K562 (cell line): ENCODE measurements at regions not wholly inside any gene's neighbourhood (a gene's known extent, or its start where the extent isn't known, plus 50 kb on each side); places are given as distances from the start of the nearest gene placed in this dataset.

Experiments used
- BCLAF1 ChIP-seq, 2 experiments: fragments of 450-650 bp in 1 of 2; IDR thresholded peaks; 2 replicates each; pipeline ENCODE4 v1.6.1; 2011 to 2017; ENCODE audit warnings: low read depth in 2 of 2, antibody characterized with exemption in 1 of 2, borderline replicate concordance in 1 of 2, low read length in 1 of 2, mild to moderate bottlenecking in 1 of 2, mixed read lengths in 1 of 2; ENCODE audit not compliant: control insufficient read depth in 1 of 2
- CGGBP1 ChIP-seq: fragments of 250-450 bp; sonication (Bioruptor Pico); IDR thresholded peaks from 2 replicates; pipeline ENCODE4 v1.9.0; 2021; ENCODE audit warnings: mild to moderate bottlenecking
- CHD7 ChIP-seq: fragments of 200-600 bp; sonication (generic); IDR thresholded peaks from one replicate; pipeline ENCODE4 v1.6.1; 2012; ENCODE audit warnings: mild to moderate bottlenecking, low read depth, low read length, inconsistent platforms
- DNMT1 ChIP-seq: fragments of 450-650 bp; IDR thresholded peaks from 2 replicates; pipeline ENCODE4 v1.6.1; 2016; ENCODE audit warnings: antibody characterized with exemption, mild to moderate bottlenecking
- NFRKB ChIP-seq: fragments of 450-650 bp; IDR thresholded peaks from 2 replicates; pipeline ENCODE4 v1.6.1; 2016; ENCODE audit warnings: low read depth
- SREBF2 ChIP-seq: sonication (generic); formaldehyde crosslinking; IDR thresholded peaks from 2 replicates; pipeline ENCODE4 v1.4.0; 2020; ENCODE audit warnings: mild to moderate bottlenecking, missing genetic modification reagents
- THRB ChIP-seq: fragments of 450-650 bp; formaldehyde crosslinking; conservative IDR thresholded peaks from 2 replicates; pipeline ENCODE4 v1.4.0; 2022; ENCODE audit warnings: mild to moderate bottlenecking, missing genetic modification characterization
- ZBTB9 ChIP-seq: fragments of 450-650 bp; formaldehyde crosslinking; IDR thresholded peaks from 2 replicates; pipeline ENCODE4 v1.4.0; 2020; ENCODE audit warnings: mild to moderate bottlenecking, moderate library complexity

- TF ChIP-seq CHD7 (peak; percentile 23), THRB (CRISPR knock-in tag) (peak; percentile 99), SREBF2 (CRISPR knock-in tag) (0 out of 2 replicates have a peak, but pooled peaks have one; percentile 53), CGGBP1 (CRISPR knock-in tag) (0 out of 2 replicates have a peak, but pooled peaks have one; percentile 59), ZBTB9 (peak; percentile 59; the same call in 1 of the 2 replicates), NFRKB (no peak), DNMT1 (0 out of 2 replicates have a peak, but pooled peaks have one; percentile 76), BCLAF1 (IDR thresholded peaks at IDR 0.05; ENCODE audit: borderline replicate concordance in 1 of 2, control insufficient read depth in 1 of 2, low read depth in 2 of 2, low read length in 1 of 2) (peak in 1 of 2 experiments; percentile 84; a peak in 2 of 4 replicates)
Observed at GRCh38 chr7:153407291-153408046, 644.7 kb upstream of the DPP6 start (continued).
